H1 (cell line): ENCODE measurements at regions not wholly inside any gene's neighbourhood (a gene's known extent, or its start where the extent isn't known, plus 50 kb on each side); places are given as distances from the start of the nearest gene placed in this dataset.

Experiments used
- CTCF ChIA-PET: fragments of 300-600 bp; sonication (Branson Sonifier 250); formaldehyde crosslinking; loops from one replicate; lab custom pipeline; 2021; ENCODE audit not compliant: partially characterized antibody; lab: Charles Lee
- POLR2A ChIA-PET: fragments of 300-600 bp; sonication (Branson Sonifier 250); formaldehyde crosslinking; loops from one replicate; lab custom pipeline; 2021; ENCODE audit warnings: inconsistent platforms; ENCODE audit not compliant: partially characterized antibody; lab: Charles Lee
- DNase-seq, 2 experiments: peaks; one replicate each; pipeline versions ENCODE4 v3.0.0 to v3.0.0-alpha.2; 2010 to 2022; ENCODE audit warnings: low spot score in 2 of 2, low read depth in 1 of 2, mixed read lengths in 1 of 2
- FAIRE-seq: peaks from 2 replicates; lab custom pipeline; 2011; peaks lifted over from hg19 to GRCh38; lab: Jason Lieb, UNC
- H2AFZ ChIP-seq: 2 replicates; pipeline ENCODE4 v1.8.1; 2012; ENCODE audit warnings: low read length, inconsistent platforms
- H2AK5ac ChIP-seq: 2 replicates; pipeline ENCODE4 v1.6.1; 2013; ENCODE audit warnings: low read depth, low read length
- H2BK120ac ChIP-seq: replicated peaks from 2 replicates; pipeline ENCODE3; 2013; ENCODE audit warnings: low read depth, low read length, inconsistent platforms
- H2BK12ac ChIP-seq: 2 replicates; pipeline ENCODE4 v1.6.1; 2013; ENCODE audit warnings: low read depth, low read length
- H2BK15ac ChIP-seq: 2 replicates; pipeline ENCODE4 v1.6.1; 2013; ENCODE audit warnings: low read length
- H2BK20ac ChIP-seq: 2 replicates; pipeline ENCODE4 v1.6.1; 2013; ENCODE audit warnings: low read length
- H2BK5ac ChIP-seq: 2 replicates; pipeline ENCODE4 v1.6.1; 2013; ENCODE audit warnings: low read depth, low read length
- H3K14ac ChIP-seq: 2 replicates; pipeline ENCODE4 v1.6.1; 2013; ENCODE audit warnings: inconsistent platforms; ENCODE audit not compliant: insufficient read length
- H3K18ac ChIP-seq: 2 replicates; pipeline ENCODE4 v1.6.1; 2013; ENCODE audit warnings: low read length; ENCODE audit errors: extremely low read depth
- H3K23ac ChIP-seq: 2 replicates; pipeline ENCODE4 v1.6.1; 2013; ENCODE audit warnings: inconsistent platforms; ENCODE audit not compliant: insufficient read length
- H3K23me2 ChIP-seq: 2 replicates; pipeline ENCODE4 v1.6.1; 2013; ENCODE audit warnings: low read depth, low read length
- H3K27ac ChIP-seq: 2 replicates; pipeline ENCODE4 v1.6.1; 2011; ENCODE audit warnings: low read depth, low read length, inconsistent platforms
- H3K27me3 ChIP-seq, 4 experiments: replicated peaks in 1 of 4; 1 replicate in 1 of 4; 2 replicates in 3 of 4; pipeline versions ENCODE4 v1.6.1 to v1.8.1; 2011 to 2013; ENCODE audit warnings: low read length in 3 of 4, mild to moderate bottlenecking in 3 of 4, inconsistent platforms in 2 of 4, mixed read lengths in 2 of 4, moderate library complexity in 1 of 4; ENCODE audit not compliant: control insufficient read depth in 3 of 4, insufficient read depth in 3 of 4; ENCODE audit errors: extremely low read depth in 1 of 4
- H3K36me3 ChIP-seq, 4 experiments: 2 replicates each; pipeline versions ENCODE4 v1.6.1 to v1.8.1; 2011 to 2013; ENCODE audit warnings: mild to moderate bottlenecking in 4 of 4, low read length in 3 of 4, moderate library complexity in 2 of 4, control low read depth in 1 of 4, inconsistent platforms in 1 of 4; ENCODE audit not compliant: insufficient read depth in 4 of 4, control insufficient read depth in 2 of 4
- H3K4ac ChIP-seq: replicated peaks from 2 replicates; pipeline ENCODE3; 2013; ENCODE audit warnings: low read length, low read depth, mixed read lengths, inconsistent platforms; ENCODE audit not compliant: insufficient read length
- H3K4me1 ChIP-seq, 4 experiments: replicated peaks in 1 of 4; 1 replicate in 1 of 4; 2 replicates in 3 of 4; pipeline versions ENCODE4 v1.6.1 to v1.8.1; 2011 to 2013; ENCODE audit warnings: low read length in 3 of 4, inconsistent platforms in 2 of 4, mixed read lengths in 1 of 4; ENCODE audit not compliant: insufficient read depth in 4 of 4, control insufficient read depth in 3 of 4
- H3K4me2 ChIP-seq, 2 experiments: 2 replicates each; pipeline versions ENCODE4 v1.6.1 to v1.8.1; 2011 to 2013; ENCODE audit warnings: low read depth in 2 of 2, low read length in 2 of 2, control low read depth in 1 of 2, inconsistent platforms in 1 of 2, mild to moderate bottlenecking in 1 of 2; ENCODE audit not compliant: insufficient read depth in 1 of 2
- H3K4me3 ChIP-seq, 4 experiments: fragments of 200-600, 300-600 bp in 1 of 4; sonication (generic), shearing (Covaris generic), sonication (Bioruptor Twin) in 1 of 4; 2 replicates each; pipeline versions ENCODE4 v1.5.1 to v1.8.1; 2011 to 2016; ENCODE audit warnings: low read length in 4 of 4, low read depth in 3 of 4, control low read depth in 2 of 4, inconsistent platforms in 2 of 4, mild to moderate bottlenecking in 2 of 4, mixed read lengths in 1 of 4, moderate library complexity in 1 of 4; ENCODE audit not compliant: insufficient read depth in 2 of 4; ENCODE audit errors: extremely low read depth in 1 of 4
- H3K56ac ChIP-seq: replicated peaks from 2 replicates; pipeline ENCODE3; 2013; ENCODE audit warnings: low read depth, mild to moderate bottlenecking, mixed read lengths, low read length, inconsistent platforms; ENCODE audit not compliant: insufficient read length
- H3K79me1 ChIP-seq: 2 replicates; pipeline ENCODE4 v1.6.1; 2013; ENCODE audit warnings: low read depth, low read length, control low read depth
- H3K79me2 ChIP-seq, 2 experiments: 2 replicates each; pipeline versions ENCODE4 v1.6.1 to v1.8.1; 2012 to 2013; ENCODE audit warnings: low read length in 2 of 2, mild to moderate bottlenecking in 2 of 2, inconsistent platforms in 1 of 2; ENCODE audit not compliant: insufficient read depth in 2 of 2, control insufficient read depth in 1 of 2
- H3K9ac ChIP-seq, 4 experiments: replicated peaks in 1 of 4; 1 replicate in 1 of 4; 2 replicates in 3 of 4; pipeline versions ENCODE4 v1.6.1 to v1.8.1; 2011 to 2013; ENCODE audit warnings: low read depth in 3 of 4, low read length in 3 of 4, control low read depth in 2 of 4, mild to moderate bottlenecking in 2 of 4, moderate library complexity in 2 of 4, inconsistent platforms in 1 of 4; ENCODE audit errors: extremely low read depth in 1 of 4
- H3K9me3 ChIP-seq, 2 experiments: 2 replicates each; pipeline versions ENCODE4 v1.6.1 to v1.8.1; 2012 to 2013; ENCODE audit warnings: mild to moderate bottlenecking in 2 of 2, moderate library complexity in 2 of 2, control low read depth in 1 of 2, inconsistent platforms in 1 of 2, low read depth in 1 of 2, low read length in 1 of 2, mixed read lengths in 1 of 2; ENCODE audit not compliant: insufficient read depth in 2 of 2
- H4K20me1 ChIP-seq, 2 experiments: replicated peaks in 1 of 2; 2 replicates each; pipeline versions ENCODE3 to v1.8.1; 2011 to 2013; ENCODE audit warnings: inconsistent platforms in 2 of 2, low read length in 2 of 2, mild to moderate bottlenecking in 1 of 2; ENCODE audit not compliant: insufficient read depth in 2 of 2, control insufficient read depth in 1 of 2
- H4K5ac ChIP-seq: 2 replicates; pipeline ENCODE4 v1.6.1; 2013; ENCODE audit warnings: low read length, low read depth, mixed read lengths, inconsistent platforms; ENCODE audit not compliant: insufficient read length
- H4K8ac ChIP-seq: 2 replicates; pipeline ENCODE4 v1.8.0; 2013; ENCODE audit warnings: mild to moderate bottlenecking, moderate library complexity, low read length, inconsistent platforms; ENCODE audit not compliant: insufficient read depth; ENCODE audit errors: extremely low read depth
- H4K91ac ChIP-seq: replicated peaks from 2 replicates; pipeline ENCODE3; 2013; ENCODE audit warnings: low read length, mixed read lengths, inconsistent platforms; ENCODE audit not compliant: insufficient read length
- CEBPB ChIP-seq: IDR thresholded peaks from 2 replicates; pipeline ENCODE4 v1.6.1; 2012; ENCODE audit warnings: low read depth, low read length
- KDM1A ChIP-seq: fragments of 200-600, 300-600 bp; sonication (generic); IDR thresholded peaks from 2 replicates; pipeline ENCODE4 v1.7.1; 2016; ENCODE audit warnings: mild to moderate bottlenecking, low read length, borderline replicate concordance
- KDM5A ChIP-seq: fragments of 200-600 bp; IDR thresholded peaks from 2 replicates; pipeline ENCODE4 v1.7.1; 2012; ENCODE audit warnings: mild to moderate bottlenecking, low read length, inconsistent platforms, mixed read lengths
- POU5F1 ChIP-seq: IDR thresholded peaks from 2 replicates; pipeline ENCODE4 v1.6.1; 2011; ENCODE audit warnings: low read depth, mild to moderate bottlenecking, low read length, moderate library complexity
- RFX5 ChIP-seq: IDR thresholded peaks from 2 replicates; pipeline ENCODE4 v1.6.1; 2011; ENCODE audit warnings: low read depth, low read length, improper control_type of control experiment, borderline replicate concordance
- SP1 ChIP-seq: IDR thresholded peaks from 2 replicates; pipeline ENCODE4 v1.6.1; 2011; ENCODE audit warnings: low read depth, low read length
- SP4 ChIP-seq: IDR thresholded peaks from 2 replicates; pipeline ENCODE4 v1.6.1; 2012; ENCODE audit warnings: low read length, inconsistent platforms
- SUZ12 ChIP-seq: fragments of 200-600 bp; sonication (generic); IDR thresholded peaks from 2 replicates; pipeline ENCODE4 v1.6.1; 2012; ENCODE audit warnings: mild to moderate bottlenecking, inconsistent platforms, low read length, moderate library complexity, mixed read lengths
- WGBS, 2 experiments: shearing (Covaris generic) in 1 of 2; methylation state at CpG; one replicate each; pipeline versions ENCODE4 v1.1.6 to v1.1.7; 2013 to 2015; ENCODE audit warnings: low lambda C conversion rate in 2 of 2, mixed read lengths in 2 of 2, inconsistent platforms in 1 of 2, low coverage in 1 of 2, missing lambda C conversion rate in 1 of 2; ENCODE audit not compliant: insufficient replicate concordance in 2 of 2, insufficient coverage in 1 of 2, insufficient read length in 1 of 2; ENCODE audit errors: extremely low coverage in 1 of 2, missing lambda C conversion rate in 1 of 2; 5-methylcytosine and 5-hydroxymethylcytosine counted together

DNA sequence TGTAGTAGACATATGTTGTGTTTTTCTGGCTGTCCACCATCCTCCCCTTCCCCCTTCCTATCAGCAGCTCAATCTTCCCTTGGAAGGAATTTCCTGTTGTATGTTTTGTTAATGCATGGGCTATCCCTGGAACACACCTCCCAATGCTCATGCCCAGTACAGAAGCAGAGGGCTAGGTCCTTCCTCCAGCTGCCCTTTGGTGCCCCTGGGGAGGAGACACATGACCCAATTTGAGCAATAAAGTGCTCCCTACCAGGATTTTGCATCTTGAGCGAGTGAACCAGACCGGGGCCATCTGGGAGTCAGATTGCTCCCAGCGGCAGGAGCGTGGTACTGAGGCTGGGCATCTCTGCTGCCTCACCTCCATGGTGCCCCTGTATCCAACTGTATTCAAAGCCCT is 141.5 kb upstream of the MED13 start:
- WGBS, 2 experiments = 90% methylated on average over 4 of the region's 4 CpGs; no CpG with 5 or more reads in 1 of the 2 experiments
- no peak overlapping the region for H2BK12ac ChIP-seq
- no peak for TF ChIP-seq CEBPB
- no peak for TF ChIP-seq POU5F1
- no peak for TF ChIP-seq RFX5
- TF ChIP-seq KDM1A = no peak
- TF ChIP-seq SP1 = no peak
- no peak for TF ChIP-seq SP4
- no peak for TF ChIP-seq KDM5A
- TF ChIP-seq SUZ12 = no peak
- H3K4me1 ChIP-seq = no peaks in the 10 kb centered on the region
- H3K23ac ChIP-seq = no peak overlapping the region
- H3K36me3 ChIP-seq = no peaks in the 10 kb centered on the region
- H3K27ac ChIP-seq = no peak overlapping the region
- H4K8ac ChIP-seq = no peak overlapping the region
- H3K27me3 ChIP-seq = no peaks in the 10 kb centered on the region
- CTCF ChIA-PET = no interaction called here
- no peak overlapping the region for H3K4me2 ChIP-seq
- no peak overlapping the region for H3K4me3 ChIP-seq
- no peak overlapping the region for H2BK15ac ChIP-seq
- no peaks in the 10 kb centered on the region for H3K23me2 ChIP-seq
- no peak overlapping the region for H2BK20ac ChIP-seq
- H3K18ac ChIP-seq = no peak overlapping the region
- H3K9me3 ChIP-seq = no peaks in the 10 kb centered on the region
- H2AFZ ChIP-seq = peak overlapping the region; percentile 78
- H3K4ac ChIP-seq = no peak overlapping the region
- POLR2A ChIA-PET = no interaction called here
- H3K14ac ChIP-seq = no peak overlapping the region
- no peaks in the 10 kb centered on the region for H3K79me1 ChIP-seq
- FAIRE-seq = no peak
- no peak overlapping the region for H3K9ac ChIP-seq
- no peak overlapping the region for H4K91ac ChIP-seq
- DNase-seq = no peak
- no peak overlapping the region for H4K5ac ChIP-seq
- H3K79me2 ChIP-seq = no peaks in the 10 kb centered on the region
- H3K56ac ChIP-seq = no peak overlapping the region
- H2AK5ac ChIP-seq = no peak overlapping the region
- no peaks in the 10 kb centered on the region for H4K20me1 ChIP-seq
- H2BK120ac ChIP-seq = no peak overlapping the region
- H2BK5ac ChIP-seq = no peak overlapping the region
